NCI-H1105 (cell line): ENCODE measurements at regions not wholly inside any gene's neighbourhood (a gene's known extent, or its start where the extent isn't known, plus 50 kb on each side); places are given as distances from the start of the nearest gene placed in this dataset.
"Not testable (repeated sequence)": the region's sequence is repeated elsewhere in the genome, so short reads cannot be mapped to it uniquely, and the experiment has no call there.

Experiments used
- DNase-seq: peaks from one replicate; lab custom pipeline; 2025; lab: John Stamatoyannopoulos, UW

GRCh38 chr3:144754076-144754783 lies 782.6 kb downstream of the DIPK2A start:
- DNase-seq, result no peak

DNA sequence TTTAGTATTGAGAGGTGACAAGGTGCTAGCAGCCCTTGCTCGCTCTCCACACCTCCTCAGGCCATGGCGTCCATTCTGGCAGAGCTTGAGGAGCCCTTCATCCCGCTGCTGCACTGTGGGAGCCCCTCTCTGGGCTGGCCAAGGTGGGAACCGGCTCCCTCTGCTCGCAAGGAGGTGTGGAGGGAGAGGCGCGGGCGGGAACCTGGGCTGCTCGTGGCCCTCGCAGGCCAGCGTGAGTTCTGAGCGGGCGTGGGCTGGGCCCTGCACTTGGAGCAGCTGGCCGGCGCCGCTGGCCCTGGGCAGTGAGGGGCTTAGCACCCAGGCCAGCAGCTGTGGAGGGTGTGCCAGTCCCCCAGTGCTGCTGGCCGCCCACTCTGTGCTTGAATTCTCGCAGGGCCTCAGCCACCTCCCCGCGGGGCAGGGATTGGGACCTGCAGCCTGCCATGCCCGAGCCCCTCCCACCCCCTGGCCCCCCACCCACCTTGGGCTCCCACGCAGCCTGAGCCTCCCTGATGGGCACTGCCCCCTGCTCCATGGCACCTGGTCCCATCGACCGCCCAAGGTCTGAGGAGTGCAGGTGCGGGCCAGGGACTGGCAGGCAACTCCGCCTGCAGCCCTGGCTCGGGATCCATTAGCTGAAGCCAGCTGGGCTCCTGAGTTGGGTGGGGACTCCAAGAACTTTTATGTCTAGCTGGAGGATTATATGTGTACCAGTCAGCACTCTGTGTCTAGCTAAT lies 785.2 kb downstream of the DIPK2A start:
- DNase-seq, result no peak

- no peak for DNase-seq
Measured at GRCh38 chr3:144760831-144761230, 789.2 kb downstream of the DIPK2A start.

GRCh38 chr3:144762091-144762490 lies 790.5 kb downstream of the DIPK2A start:
- no peak for DNase-seq

DNA sequence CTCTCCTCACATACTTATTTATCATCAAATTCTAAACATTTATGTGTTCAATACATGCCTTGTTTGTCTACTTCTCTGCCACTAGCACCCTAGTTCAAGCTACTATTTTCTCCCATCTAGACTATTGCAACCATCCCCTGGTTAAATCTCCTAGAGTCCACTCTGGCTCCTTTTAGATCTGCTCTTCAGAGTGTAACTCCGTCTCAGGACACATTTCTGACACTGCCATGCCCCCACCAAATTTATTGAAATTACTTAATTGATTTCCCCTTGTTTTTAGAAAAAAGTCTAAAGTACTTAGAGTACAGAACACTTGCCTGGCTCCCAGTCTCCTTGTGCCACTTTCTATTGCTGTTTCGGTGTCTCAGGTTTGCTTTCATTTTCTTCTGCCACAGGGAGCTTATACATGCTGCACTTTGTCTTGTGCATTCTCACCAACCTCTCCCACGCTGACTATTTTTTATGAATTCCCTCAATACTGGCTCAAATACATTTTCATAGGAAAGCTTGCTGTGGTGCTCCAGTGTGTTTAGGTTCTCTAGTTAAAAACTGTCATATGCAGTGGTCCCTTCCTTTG lies 792.3 kb downstream of the DIPK2A start:
- DNase-seq, result no peak

DNA sequence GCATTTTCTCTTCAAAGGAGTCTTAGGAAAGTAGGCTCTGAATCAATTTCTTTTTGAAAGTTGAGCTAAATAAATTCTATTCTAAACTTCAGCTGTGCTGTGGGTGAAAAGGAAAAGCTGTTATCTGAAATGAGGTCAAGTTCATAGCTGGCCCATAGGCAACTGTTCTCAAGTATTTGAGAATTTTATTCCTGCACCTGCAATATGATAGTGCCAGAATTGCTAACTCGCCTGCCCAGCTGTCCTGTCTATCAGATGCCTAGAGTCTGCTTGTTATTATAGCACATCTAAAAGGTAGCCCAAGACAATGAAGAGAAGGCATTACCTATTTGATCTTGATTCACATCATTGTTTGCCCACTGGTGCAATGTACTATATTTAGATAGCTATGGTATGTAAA lies 798.7 kb downstream of the DIPK2A start:
- DNase-seq, result no peak

DNA sequence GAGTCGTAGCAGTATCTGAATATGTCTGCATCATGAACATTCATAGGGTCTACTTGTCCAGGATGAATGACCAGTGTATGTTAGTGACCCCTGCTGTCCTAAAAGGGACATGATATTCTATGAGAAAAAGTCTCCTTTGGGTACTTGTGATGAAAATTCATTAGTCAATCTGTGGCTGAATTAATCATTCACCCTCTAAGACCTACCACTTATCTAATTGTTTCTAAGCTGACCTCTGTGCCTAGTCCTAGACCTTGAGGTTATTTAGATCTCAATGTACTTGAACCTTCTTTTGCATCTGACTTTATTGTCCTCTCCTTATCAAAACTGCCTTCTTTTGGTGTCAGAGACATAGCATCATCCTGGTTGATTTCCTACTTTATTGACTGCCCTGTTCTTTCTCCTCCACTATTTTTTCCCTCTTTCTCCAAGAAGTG lies 799.3 kb downstream of the DIPK2A start:
- peak; percentile 32 for DNase-seq

DNA sequence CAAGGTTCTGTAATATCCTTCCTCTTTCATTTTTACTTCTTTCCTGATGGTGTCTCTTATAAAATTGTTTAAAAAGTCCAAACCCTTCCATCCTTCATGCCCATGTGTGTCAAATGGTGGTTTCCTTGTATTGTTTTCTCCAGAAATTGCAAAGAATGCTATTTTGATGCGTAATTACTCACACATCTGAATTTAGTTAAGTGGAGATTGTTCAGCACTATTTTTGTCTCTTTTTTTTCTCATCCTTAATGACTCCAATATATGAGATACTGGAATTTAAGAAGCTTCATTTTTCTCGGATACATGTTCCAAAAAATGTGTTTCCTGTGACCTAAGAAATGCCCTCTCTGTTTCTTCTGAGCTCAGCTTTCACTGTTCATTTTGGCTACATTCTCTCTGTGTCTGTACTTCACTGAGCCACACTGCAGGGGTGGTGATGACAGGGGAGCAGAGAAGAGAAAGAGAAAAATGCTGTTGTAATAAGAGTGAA lies 799.8 kb downstream of the DIPK2A start:
- no peak for DNase-seq

DNA sequence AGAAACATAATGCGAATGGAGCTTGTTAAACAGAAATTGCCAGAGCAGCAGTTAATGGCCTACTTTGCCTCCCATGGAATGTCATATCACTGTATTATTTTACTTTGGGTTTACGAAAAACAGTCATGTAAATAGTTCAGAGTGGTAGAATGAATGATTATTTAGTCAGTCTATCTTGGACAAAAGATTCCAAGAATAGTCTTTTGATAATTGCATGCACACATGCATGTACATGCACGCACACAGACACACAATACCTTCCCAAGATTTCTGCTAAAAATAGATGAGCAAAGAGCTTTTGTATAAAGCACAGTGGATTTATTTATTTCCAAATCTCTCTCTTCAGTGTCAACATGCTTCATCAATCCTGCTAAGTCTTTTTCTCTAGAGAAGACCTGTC lies 800.7 kb downstream of the DIPK2A start:
- no peak for DNase-seq

DNA sequence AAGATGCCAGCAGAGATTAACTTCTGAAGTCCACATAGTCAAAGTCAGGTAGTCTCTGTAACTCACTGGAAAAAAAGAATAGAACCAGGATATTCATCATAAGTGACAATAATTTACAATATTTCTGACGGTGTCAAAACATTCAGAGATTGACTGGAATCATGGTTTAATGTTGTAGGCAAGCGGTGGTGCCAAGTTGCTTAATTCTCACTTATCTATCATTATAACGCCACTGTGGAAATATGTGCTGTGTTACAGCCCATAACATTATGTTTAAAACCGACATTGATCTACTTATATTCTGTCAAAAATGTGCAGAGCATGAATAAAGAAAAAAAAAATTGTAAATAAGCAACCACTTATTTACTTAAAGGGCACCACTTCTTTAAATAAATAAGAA lies 801.7 kb downstream of the DIPK2A start:
- DNase-seq, result no peak

- no peak for DNase-seq
Measured at GRCh38 chr3:144774897-144775296, 803.3 kb downstream of the DIPK2A start.

GRCh38 chr3:144775551-144775950 lies 803.9 kb downstream of the DIPK2A start:
- no peak for DNase-seq

- no peak for DNase-seq
Measured at GRCh38 chr3:144777906-144778305, 806.3 kb downstream of the DIPK2A start.

GRCh38 chr3:144791034-144791433 lies 819.4 kb downstream of the DIPK2A start:
- DNase-seq, result no peak

DNA sequence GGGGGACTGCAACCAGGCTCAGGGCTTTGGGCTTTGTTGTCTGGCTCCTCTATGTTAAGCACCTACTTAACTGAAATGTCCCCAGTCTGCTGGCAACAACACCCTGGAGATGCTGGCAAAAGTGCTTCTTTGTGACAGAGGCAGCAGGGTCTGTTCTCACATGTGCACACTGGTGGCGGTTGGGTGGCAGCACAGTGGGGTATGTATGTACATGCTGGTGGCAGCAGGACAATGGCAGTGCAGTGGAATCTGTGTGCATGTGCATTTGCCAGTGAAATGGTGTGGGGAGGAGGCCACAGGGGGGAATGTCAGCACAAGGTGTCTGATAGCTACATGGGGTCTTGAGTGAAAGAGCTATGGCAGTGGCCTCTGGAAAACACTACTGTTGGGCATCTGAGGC lies 830.3 kb downstream of the DIPK2A start:
- no peak for DNase-seq

DNA sequence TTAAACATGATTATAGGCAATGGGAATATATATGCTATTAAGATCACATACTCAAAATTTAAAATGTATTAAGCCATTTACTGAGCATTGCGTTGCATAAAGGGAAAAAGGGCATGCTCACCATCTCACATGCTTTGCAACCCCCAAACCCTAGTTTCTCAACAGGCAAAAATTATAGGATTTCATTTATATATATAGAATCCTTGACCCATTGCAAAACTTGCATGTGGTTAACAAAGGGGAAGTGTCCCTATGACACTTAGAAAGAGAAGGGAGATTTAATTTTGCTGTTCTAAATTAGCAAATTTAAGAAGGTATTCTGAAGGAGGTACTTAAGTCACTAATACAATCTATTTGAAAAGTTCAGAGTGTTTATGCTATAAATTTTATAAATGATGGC lies 837.8 kb downstream of the DIPK2A start:
- no peak for DNase-seq

DNA sequence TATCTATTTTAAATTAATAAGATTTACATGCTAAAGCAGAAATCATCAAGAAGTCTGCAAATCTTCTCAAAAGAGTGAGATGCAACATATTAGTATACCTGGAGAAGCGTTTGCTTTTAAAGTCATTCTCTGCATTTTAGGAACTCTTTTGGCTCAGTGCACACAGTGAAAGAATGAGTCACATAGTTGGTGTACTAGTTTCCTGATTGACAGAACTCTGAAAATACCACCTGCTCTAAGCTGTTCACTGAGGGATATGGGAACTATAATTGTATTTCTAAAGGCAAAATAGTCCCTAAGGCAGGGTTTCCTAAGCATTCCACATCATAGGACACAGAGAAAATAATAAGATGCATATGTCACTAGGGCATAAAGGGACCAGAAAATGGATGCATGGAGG lies 838.5 kb downstream of the DIPK2A start:
- no peak for DNase-seq

- no peak for DNase-seq
Measured at GRCh38 chr3:144815655-144816054, 844.0 kb downstream of the DIPK2A start.

DNA sequence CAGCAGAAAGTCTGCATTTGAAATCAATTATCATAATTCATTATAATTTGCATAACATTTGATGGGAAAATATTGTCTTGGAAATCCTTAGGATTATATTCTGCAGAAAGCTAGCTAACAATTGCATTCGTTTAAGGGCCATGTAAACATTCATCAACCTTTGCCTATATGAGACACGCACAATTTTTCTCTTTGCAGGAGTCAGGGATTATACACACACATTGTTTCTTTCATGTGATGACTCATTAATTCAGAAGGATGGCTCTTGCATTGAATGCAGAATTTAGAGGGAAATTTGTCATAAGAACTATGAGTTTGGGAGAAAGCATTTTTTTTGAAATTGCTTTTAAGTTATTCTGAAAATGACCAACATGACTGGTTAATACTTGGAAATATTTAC lies 844.7 kb downstream of the DIPK2A start:
- no peak for DNase-seq

- no peak for DNase-seq
Measured at GRCh38 chr3:144818973-144819372, 847.4 kb downstream of the DIPK2A start.

GRCh38 chr3:144820232-144820631 lies 848.6 kb downstream of the DIPK2A start:
- DNase-seq, result not testable (repeated sequence)

DNA sequence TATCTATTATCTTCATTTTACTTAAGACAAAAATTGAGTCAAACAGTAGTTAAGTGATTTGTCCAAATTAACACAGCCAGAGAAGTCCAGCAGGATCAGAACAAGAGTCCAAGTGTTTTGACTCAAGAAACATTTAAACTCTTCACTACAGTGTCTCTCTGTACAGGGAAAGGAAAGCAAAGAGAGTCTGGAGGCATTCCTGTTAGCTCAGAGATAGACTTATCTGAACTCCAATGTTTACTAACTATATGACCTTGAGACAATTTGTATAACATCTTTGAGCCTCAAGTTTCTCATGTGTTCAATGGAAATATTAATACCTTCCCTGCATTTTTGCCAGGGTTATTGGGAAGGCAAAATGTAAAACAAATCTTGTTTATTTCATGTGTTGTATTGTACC lies 849.1 kb downstream of the DIPK2A start:
- DNase-seq, result no peak

DNA sequence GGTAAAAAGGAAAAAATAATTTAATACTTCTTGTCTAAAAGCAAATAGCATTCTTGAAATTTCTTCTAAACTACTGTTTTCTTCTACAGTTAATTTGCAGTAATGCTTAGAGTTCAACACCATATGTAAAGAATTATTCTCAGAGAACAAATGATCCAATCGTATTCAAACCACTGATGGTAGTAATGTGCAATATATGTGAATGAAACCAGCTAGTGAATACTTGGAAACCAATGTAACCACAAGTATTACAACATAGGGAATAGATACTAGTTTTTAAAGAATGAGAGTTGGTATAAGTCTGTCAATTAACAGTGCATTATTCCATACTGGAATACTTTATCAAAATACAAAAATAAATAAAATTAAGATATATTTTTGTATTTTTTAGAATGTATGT lies 850.0 kb downstream of the DIPK2A start:
- no peak for DNase-seq
